H1 (cell line): ENCODE measurements at regions not wholly inside any gene's neighbourhood (a gene's known extent, or its start where the extent isn't known, plus 50 kb on each side); places are given as distances from the start of the nearest gene placed in this dataset.

Experiments
- CTCF ChIA-PET: fragments of 300-600 bp; sonication (Branson Sonifier 250); formaldehyde crosslinking; loops from one replicate; lab custom pipeline; 2021; ENCODE audit not compliant: partially characterized antibody; lab: Charles Lee
- POLR2A ChIA-PET: fragments of 300-600 bp; sonication (Branson Sonifier 250); formaldehyde crosslinking; loops from one replicate; lab custom pipeline; 2021; ENCODE audit warnings: inconsistent platforms; ENCODE audit not compliant: partially characterized antibody; lab: Charles Lee
- DNase-seq, 2 experiments: peaks; one replicate each; pipeline versions ENCODE4 v3.0.0 to v3.0.0-alpha.2; 2010 to 2022; ENCODE audit warnings: low spot score in 2 of 2, low read depth in 1 of 2, mixed read lengths in 1 of 2
- FAIRE-seq: peaks from 2 replicates; lab custom pipeline; 2011; peaks lifted over from hg19 to GRCh38; lab: Jason Lieb, UNC
- H2AFZ ChIP-seq: 2 replicates; pipeline ENCODE4 v1.8.1; 2012; ENCODE audit warnings: low read length, inconsistent platforms
- H2AK5ac ChIP-seq: 2 replicates; pipeline ENCODE4 v1.6.1; 2013; ENCODE audit warnings: low read depth, low read length
- H2BK120ac ChIP-seq: replicated peaks from 2 replicates; pipeline ENCODE3; 2013; ENCODE audit warnings: low read depth, low read length, inconsistent platforms
- H2BK12ac ChIP-seq: 2 replicates; pipeline ENCODE4 v1.6.1; 2013; ENCODE audit warnings: low read depth, low read length
- H2BK15ac ChIP-seq: 2 replicates; pipeline ENCODE4 v1.6.1; 2013; ENCODE audit warnings: low read length
- H2BK20ac ChIP-seq: 2 replicates; pipeline ENCODE4 v1.6.1; 2013; ENCODE audit warnings: low read length
- H2BK5ac ChIP-seq: 2 replicates; pipeline ENCODE4 v1.6.1; 2013; ENCODE audit warnings: low read depth, low read length
- H3K14ac ChIP-seq: 2 replicates; pipeline ENCODE4 v1.6.1; 2013; ENCODE audit warnings: inconsistent platforms; ENCODE audit not compliant: insufficient read length
- H3K18ac ChIP-seq: 2 replicates; pipeline ENCODE4 v1.6.1; 2013; ENCODE audit warnings: low read length; ENCODE audit errors: extremely low read depth
- H3K23ac ChIP-seq: 2 replicates; pipeline ENCODE4 v1.6.1; 2013; ENCODE audit warnings: inconsistent platforms; ENCODE audit not compliant: insufficient read length
- H3K23me2 ChIP-seq: 2 replicates; pipeline ENCODE4 v1.6.1; 2013; ENCODE audit warnings: low read depth, low read length
- H3K27ac ChIP-seq: 2 replicates; pipeline ENCODE4 v1.6.1; 2011; ENCODE audit warnings: low read depth, low read length, inconsistent platforms
- H3K27me3 ChIP-seq, 4 experiments: replicated peaks in 1 of 4; 1 replicate in 1 of 4; 2 replicates in 3 of 4; pipeline versions ENCODE4 v1.6.1 to v1.8.1; 2011 to 2013; ENCODE audit warnings: low read length in 3 of 4, mild to moderate bottlenecking in 3 of 4, inconsistent platforms in 2 of 4, mixed read lengths in 2 of 4, moderate library complexity in 1 of 4; ENCODE audit not compliant: control insufficient read depth in 3 of 4, insufficient read depth in 3 of 4; ENCODE audit errors: extremely low read depth in 1 of 4
- H3K36me3 ChIP-seq, 4 experiments: 2 replicates each; pipeline versions ENCODE4 v1.6.1 to v1.8.1; 2011 to 2013; ENCODE audit warnings: mild to moderate bottlenecking in 4 of 4, low read length in 3 of 4, moderate library complexity in 2 of 4, control low read depth in 1 of 4, inconsistent platforms in 1 of 4; ENCODE audit not compliant: insufficient read depth in 4 of 4, control insufficient read depth in 2 of 4
- H3K4ac ChIP-seq: replicated peaks from 2 replicates; pipeline ENCODE3; 2013; ENCODE audit warnings: low read length, low read depth, mixed read lengths, inconsistent platforms; ENCODE audit not compliant: insufficient read length
- H3K4me1 ChIP-seq, 4 experiments: replicated peaks in 1 of 4; 1 replicate in 1 of 4; 2 replicates in 3 of 4; pipeline versions ENCODE4 v1.6.1 to v1.8.1; 2011 to 2013; ENCODE audit warnings: low read length in 3 of 4, inconsistent platforms in 2 of 4, mixed read lengths in 1 of 4; ENCODE audit not compliant: insufficient read depth in 4 of 4, control insufficient read depth in 3 of 4
- H3K4me2 ChIP-seq, 2 experiments: 2 replicates each; pipeline versions ENCODE4 v1.6.1 to v1.8.1; 2011 to 2013; ENCODE audit warnings: low read depth in 2 of 2, low read length in 2 of 2, control low read depth in 1 of 2, inconsistent platforms in 1 of 2, mild to moderate bottlenecking in 1 of 2; ENCODE audit not compliant: insufficient read depth in 1 of 2
- H3K4me3 ChIP-seq, 4 experiments: fragments of 200-600, 300-600 bp in 1 of 4; sonication (generic), shearing (Covaris generic), sonication (Bioruptor Twin) in 1 of 4; 2 replicates each; pipeline versions ENCODE4 v1.5.1 to v1.8.1; 2011 to 2016; ENCODE audit warnings: low read length in 4 of 4, low read depth in 3 of 4, control low read depth in 2 of 4, inconsistent platforms in 2 of 4, mild to moderate bottlenecking in 2 of 4, mixed read lengths in 1 of 4, moderate library complexity in 1 of 4; ENCODE audit not compliant: insufficient read depth in 2 of 4; ENCODE audit errors: extremely low read depth in 1 of 4
- H3K56ac ChIP-seq: replicated peaks from 2 replicates; pipeline ENCODE3; 2013; ENCODE audit warnings: low read depth, mild to moderate bottlenecking, mixed read lengths, low read length, inconsistent platforms; ENCODE audit not compliant: insufficient read length
- H3K79me1 ChIP-seq: 2 replicates; pipeline ENCODE4 v1.6.1; 2013; ENCODE audit warnings: low read depth, low read length, control low read depth
- H3K79me2 ChIP-seq, 2 experiments: 2 replicates each; pipeline versions ENCODE4 v1.6.1 to v1.8.1; 2012 to 2013; ENCODE audit warnings: low read length in 2 of 2, mild to moderate bottlenecking in 2 of 2, inconsistent platforms in 1 of 2; ENCODE audit not compliant: insufficient read depth in 2 of 2, control insufficient read depth in 1 of 2
- H3K9ac ChIP-seq, 4 experiments: replicated peaks in 1 of 4; 1 replicate in 1 of 4; 2 replicates in 3 of 4; pipeline versions ENCODE4 v1.6.1 to v1.8.1; 2011 to 2013; ENCODE audit warnings: low read depth in 3 of 4, low read length in 3 of 4, control low read depth in 2 of 4, mild to moderate bottlenecking in 2 of 4, moderate library complexity in 2 of 4, inconsistent platforms in 1 of 4; ENCODE audit errors: extremely low read depth in 1 of 4
- H3K9me3 ChIP-seq, 2 experiments: 2 replicates each; pipeline versions ENCODE4 v1.6.1 to v1.8.1; 2012 to 2013; ENCODE audit warnings: mild to moderate bottlenecking in 2 of 2, moderate library complexity in 2 of 2, control low read depth in 1 of 2, inconsistent platforms in 1 of 2, low read depth in 1 of 2, low read length in 1 of 2, mixed read lengths in 1 of 2; ENCODE audit not compliant: insufficient read depth in 2 of 2
- H4K20me1 ChIP-seq, 2 experiments: replicated peaks in 1 of 2; 2 replicates each; pipeline versions ENCODE3 to v1.8.1; 2011 to 2013; ENCODE audit warnings: inconsistent platforms in 2 of 2, low read length in 2 of 2, mild to moderate bottlenecking in 1 of 2; ENCODE audit not compliant: insufficient read depth in 2 of 2, control insufficient read depth in 1 of 2
- H4K5ac ChIP-seq: 2 replicates; pipeline ENCODE4 v1.6.1; 2013; ENCODE audit warnings: low read length, low read depth, mixed read lengths, inconsistent platforms; ENCODE audit not compliant: insufficient read length
- H4K8ac ChIP-seq: 2 replicates; pipeline ENCODE4 v1.8.0; 2013; ENCODE audit warnings: mild to moderate bottlenecking, moderate library complexity, low read length, inconsistent platforms; ENCODE audit not compliant: insufficient read depth; ENCODE audit errors: extremely low read depth
- H4K91ac ChIP-seq: replicated peaks from 2 replicates; pipeline ENCODE3; 2013; ENCODE audit warnings: low read length, mixed read lengths, inconsistent platforms; ENCODE audit not compliant: insufficient read length
- ATF2 ChIP-seq: IDR thresholded peaks from 2 replicates; pipeline ENCODE4 v1.6.1; 2012; ENCODE audit warnings: low read length, inconsistent platforms
- CEBPB ChIP-seq: IDR thresholded peaks from 2 replicates; pipeline ENCODE4 v1.6.1; 2012; ENCODE audit warnings: low read depth, low read length
- EZH2 ChIP-seq: fragments of 200-600 bp; sonication (generic); IDR thresholded peaks from 2 replicates; pipeline ENCODE4 v1.7.1; 2012; ENCODE audit warnings: low read depth, mild to moderate bottlenecking, moderate library complexity, low read length, inconsistent platforms; ENCODE audit not compliant: severe bottlenecking
- NRF1 ChIP-seq: IDR thresholded peaks from 2 replicates; pipeline ENCODE4 v1.6.1; 2011; ENCODE audit warnings: mild to moderate bottlenecking, low read depth, low read length, improper control_type of control experiment
- RAD21 ChIP-seq, 2 experiments: IDR thresholded peaks in 1 of 2; conservative IDR thresholded peaks in 1 of 2; 2 replicates each; pipeline ENCODE4 v1.6.1; 2011; ENCODE audit warnings: low read depth in 2 of 2, low read length in 2 of 2, improper control_type of control experiment in 1 of 2, inconsistent platforms in 1 of 2, mild to moderate bottlenecking in 1 of 2, moderate library complexity in 1 of 2
- SP1 ChIP-seq: IDR thresholded peaks from 2 replicates; pipeline ENCODE4 v1.6.1; 2011; ENCODE audit warnings: low read depth, low read length

- H3K79me1 ChIP-seq: no peaks in the 10 kb centered on the region
- ChIA-PET POLR2A (no interaction called here), CTCF (interaction anchor here (4.8 kb wide), 1 partner anchor 12 kb away, joined by 20 read pairs; no protein-coding TSS in a partner anchor)
- H3K4me1 ChIP-seq: peaks cover 0 to 6% (median 4%) of the 10 kb centered on the region in 4 experiments; a peak in 6 of 7 replicates
- H3K4ac ChIP-seq: no peak overlapping the region
- H3K9ac ChIP-seq: no peak overlapping the region
- H4K8ac ChIP-seq: no peak overlapping the region
- no peak overlapping the region for H2AFZ ChIP-seq
- H2BK120ac ChIP-seq: no peak overlapping the region
- no peak overlapping the region for H2BK5ac ChIP-seq
- no peak overlapping the region for H3K4me2 ChIP-seq
- H3K27me3 ChIP-seq: peaks cover 0 to 2% (median 0%) of the 10 kb centered on the region in 4 experiments; a peak in 1 of 7 replicates
- H3K23me2 ChIP-seq: peaks cover 2% of the 10 kb centered on the region; the same call in 1 of the 2 replicates
- no peaks in the 10 kb centered on the region for H4K20me1 ChIP-seq
- no peak overlapping the region for H2BK12ac ChIP-seq
- H4K91ac ChIP-seq: no peak overlapping the region
- no peak overlapping the region for H3K56ac ChIP-seq
- no peak overlapping the region for H2BK15ac ChIP-seq
- H3K9me3 ChIP-seq: no peaks in the 10 kb centered on the region
- no peak overlapping the region for H2BK20ac ChIP-seq
- H3K79me2 ChIP-seq: no peaks in the 10 kb centered on the region
- FAIRE-seq (no peak), DNase-seq (no peak)
- H4K5ac ChIP-seq: no peak overlapping the region
- no peaks in the 10 kb centered on the region for H3K36me3 ChIP-seq
- H2AK5ac ChIP-seq: no peak overlapping the region
- no peak overlapping the region for H3K23ac ChIP-seq
- no peak overlapping the region for H3K27ac ChIP-seq
- H3K4me3 ChIP-seq: no peak overlapping the region
- H3K14ac ChIP-seq: no peak overlapping the region
- no peak overlapping the region for H3K18ac ChIP-seq
- no peak for TF ChIP-seq EZH2
- no peak for TF ChIP-seq SP1
- TF ChIP-seq RAD21 (IDR thresholded peaks at IDR 0.05 in 1 of 2, conservative IDR thresholded peaks at IDR 0.05 in 1 of 2; ENCODE audit: low read depth in 2 of 2, low read length in 2 of 2): no peak
- no peak for TF ChIP-seq ATF2
- TF ChIP-seq NRF1: no peak
- TF ChIP-seq CEBPB: no peak
Observed at GRCh38 chr2:118190474-118190873, 102.2 kb downstream of the INSIG2 start.
